K562 (cell line): ENCODE measurements at regions not wholly inside any gene's neighbourhood (a gene's known extent, or its start where the extent isn't known, plus 50 kb on each side); places are given as distances from the start of the nearest gene placed in this dataset.

Experiments
- ATAC-seq: fragments of 200-7000 bp; cut with Tn5 transposase; 3 replicates; pipeline ENCODE4 v1.9.1; 2020; ENCODE audit warnings: moderate library complexity
- BruUV-seq: library from RNA; stranded (reverse); fragments of 400-500 nt; replicated peaks from 2 replicates; lab custom pipeline; 2021; lab: Mats Ljungman, UMichigan
- CTCF ChIA-PET: fragments of 300-600 bp; formaldehyde crosslinking; extraction: SDS; loops from one replicate; lab custom pipeline; 2021; ENCODE audit warnings: low intra/inter-chr PET ratio; lab: Yijun Ruan, JAX
- POLR2A ChIA-PET: fragments of 300-600, 350-650 bp; sonication (Branson Sonifier 250); formaldehyde crosslinking; extraction: SDS; loops from one replicate; lab custom pipeline; 2021; ENCODE audit warnings: antibody characterized with exemption, inconsistent platforms; lab: Yijun Ruan, JAX
- DNase-seq, 4 experiments: peaks; one replicate each; pipeline versions ENCODE4 v3.0.0 to v3.0.0-alpha.2; 2011 to 2018; ENCODE audit warnings: low spot score in 3 of 4, mixed read lengths in 3 of 4; ENCODE audit errors: extremely low read depth in 1 of 4
- FAIRE-seq: peaks from 2 replicates; lab custom pipeline; 2011; peaks lifted over from hg19 to GRCh38; lab: Jason Lieb, UNC
- H2AFZ ChIP-seq: 2 replicates; pipeline ENCODE4 v1.6.0; 2011; ENCODE audit warnings: low read depth, low read length, control low read depth, inconsistent platforms
- H3K27ac ChIP-seq: fragments of 200-600 bp; 3 replicates; pipeline ENCODE4 v1.8.0; 2011; ENCODE audit warnings: low read depth, mild to moderate bottlenecking, control low read depth, inconsistent platforms, low read length, moderate library complexity, mixed read lengths; ENCODE audit errors: extremely low read depth
- H3K27me3 ChIP-seq, 2 experiments: fragments of 300-600 bp in 1 of 2; 2 replicates in 1 of 2; 3 replicates in 1 of 2; pipeline versions ENCODE4 v1.6.0 to v1.8.0; 2011; ENCODE audit warnings: inconsistent platforms in 2 of 2, low read length in 2 of 2, mild to moderate bottlenecking in 1 of 2, mixed read lengths in 1 of 2, moderate library complexity in 1 of 2; ENCODE audit not compliant: control insufficient read depth in 2 of 2, insufficient read depth in 2 of 2
- H3K36me3 ChIP-seq: fragments of 300-600 bp; 3 replicates; pipeline ENCODE4 v1.8.0; 2011; ENCODE audit warnings: mild to moderate bottlenecking, low read length, inconsistent platforms; ENCODE audit not compliant: control insufficient read depth, insufficient read depth
- H3K4me1 ChIP-seq, 2 experiments: fragments of 200-600 bp in 1 of 2; replicated peaks in 1 of 2; 2 replicates in 1 of 2; 3 replicates in 1 of 2; pipeline versions ENCODE4 v1.5.1 to v1.8.0; 2011; ENCODE audit warnings: inconsistent platforms in 2 of 2, low read length in 2 of 2, mild to moderate bottlenecking in 1 of 2, mixed read lengths in 1 of 2, moderate library complexity in 1 of 2; ENCODE audit not compliant: control insufficient read depth in 2 of 2, insufficient read depth in 2 of 2
- H3K4me2 ChIP-seq: 2 replicates; pipeline ENCODE4 v1.6.1; 2011; ENCODE audit warnings: low read length, control low read depth, inconsistent platforms, mixed read lengths; ENCODE audit not compliant: insufficient read depth
- H3K4me3 ChIP-seq: fragments of 200-600 bp; sonication (generic), shearing (Covaris generic); 2 replicates; pipeline ENCODE4 v1.5.1; 2016; ENCODE audit warnings: control low read depth, inconsistent platforms
- H3K79me2 ChIP-seq: fragments of 200-600 bp; 3 replicates; pipeline ENCODE4 v1.8.0; 2011; ENCODE audit warnings: low read length, inconsistent platforms; ENCODE audit not compliant: control insufficient read depth, insufficient read depth
- H3K9ac ChIP-seq, 2 experiments: 2 replicates each; pipeline versions ENCODE4 v1.6.0 to v1.6.1; 2011; ENCODE audit warnings: low read depth in 2 of 2, low read length in 2 of 2, control low read depth in 1 of 2, inconsistent platforms in 1 of 2, mild to moderate bottlenecking in 1 of 2, mixed read lengths in 1 of 2; ENCODE audit not compliant: insufficient read depth in 1 of 2
- H3K9me1 ChIP-seq: one replicate; pipeline ENCODE4 v1.6.0; 2011; ENCODE audit warnings: inconsistent platforms, mild to moderate bottlenecking, low read length, moderate library complexity; ENCODE audit not compliant: control insufficient read depth, insufficient read depth
- H3K9me3 ChIP-seq: replicated peaks from 2 replicates; pipeline ENCODE4 v1.5.1; 2011; ENCODE audit warnings: low read depth, low read length, inconsistent platforms; ENCODE audit not compliant: control insufficient read depth, insufficient read depth
- H4K20me1 ChIP-seq: replicated peaks from 2 replicates; pipeline ENCODE4 v1.6.1; 2011; ENCODE audit warnings: low read length, inconsistent platforms, mixed read lengths; ENCODE audit not compliant: control insufficient read depth, insufficient read depth
- ATF4 ChIP-seq: fragments of 450-650 bp; formaldehyde crosslinking; IDR thresholded peaks from 2 replicates; pipeline ENCODE4 v1.4.0; 2022; ENCODE audit warnings: mild to moderate bottlenecking, moderate library complexity
- BRF1 ChIP-seq: IDR thresholded peaks from 3 replicates; pipeline ENCODE4 v1.6.1; 2011; ENCODE audit warnings: borderline replicate concordance, mild to moderate bottlenecking; ENCODE audit not compliant: insufficient read length; ENCODE audit errors: extremely low read depth
- DEAF1 ChIP-seq: fragments of 450-650 bp; formaldehyde crosslinking; IDR thresholded peaks from 2 replicates; pipeline ENCODE4 v1.4.0; 2020; ENCODE audit warnings: mild to moderate bottlenecking, moderate library complexity
- JUNB ChIP-seq: fragments of 450-650 bp; formaldehyde crosslinking; conservative IDR thresholded peaks from 2 replicates; pipeline ENCODE4 v1.4.0; 2020; ENCODE audit warnings: mild to moderate bottlenecking
- NR2C1 ChIP-seq, 2 experiments: fragments of 450-650 bp; IDR thresholded peaks; 2 replicates each; pipeline ENCODE4 v1.6.1; 2017; ENCODE audit warnings: mild to moderate bottlenecking in 2 of 2, antibody characterized with exemption in 1 of 2, inconsistent platforms in 1 of 2, missing compliant biosample characterization in 1 of 2, missing genetic modification characterization in 1 of 2
- PTTG1 ChIP-seq: fragments of 450-650 bp; IDR thresholded peaks from 2 replicates; pipeline ENCODE4 v1.6.1; 2016; ENCODE audit warnings: low read depth, mild to moderate bottlenecking, missing genetic modification characterization, missing compliant biosample characterization
- REST ChIP-seq, 2 experiments: fragments of 450-650 bp; formaldehyde crosslinking in 1 of 2; IDR thresholded peaks; 2 replicates each; pipeline versions ENCODE4 v1.4.0 to v1.6.1; 2014 to 2020; ENCODE audit warnings: mild to moderate bottlenecking in 2 of 2, borderline replicate concordance in 1 of 2, low read depth in 1 of 2
- SRSF7 ChIP-seq: fragments of 200-400 bp; formaldehyde crosslinking; optimal IDR thresholded peaks from 2 replicates; pipeline ENCODE3; 2017; ENCODE audit warnings: mild to moderate bottlenecking, low read depth, low read length
- ZBTB7A ChIP-seq: IDR thresholded peaks from 2 replicates; pipeline ENCODE4 v1.6.1; 2011; ENCODE audit warnings: low read depth, mild to moderate bottlenecking, low read length, moderate library complexity, borderline replicate concordance; ENCODE audit not compliant: control insufficient read depth
- ZNF143 ChIP-seq: sonication (generic); formaldehyde crosslinking; IDR thresholded peaks from 2 replicates; pipeline ENCODE4 v1.9.0; 2022; ENCODE audit warnings: mild to moderate bottlenecking, missing genetic modification reagents
- WGBS: fragments of 100-300 bp; shearing (Covaris generic); methylation state at CpG from one replicate; pipeline ENCODE4 v1.1.6; 2016; ENCODE audit warnings: low coverage, mixed read lengths; ENCODE audit not compliant: insufficient coverage; ENCODE audit errors: missing lambda C conversion rate; 5-methylcytosine and 5-hydroxymethylcytosine counted together
- in situ Hi-C: fragments of 300-500 bp; cut with MboI; formaldehyde crosslinking; loops from 4 replicates; pipeline ENCODE4 v1.15.0; 2018; ENCODE audit warnings: inconsistent platforms, mixed read lengths
- intact Hi-C: fragments of 100-400 bp; cut with micrococcal nuclease; formaldehyde crosslinking; loops from 2 replicates; pipeline ENCODE4 v1.14.2; 2022

GRCh38 chr15:31503256-31503655, 176.6 kb downstream of the KLF13 start:
- no peak overlapping the region for H3K9ac ChIP-seq
- H3K4me3 ChIP-seq, result no peak overlapping the region
- no peak for FAIRE-seq
- intact Hi-C loops, result no loop called here
- H4K20me1 ChIP-seq, result no peaks in the 10 kb centered on the region
- H3K9me3 ChIP-seq, result no peaks in the 10 kb centered on the region
- DNase-seq, result no peak
- in situ Hi-C loops, result no loop called here
- CTCF ChIA-PET, result no interaction called here
- BruUV-seq, result no TSS peak
- H3K27me3 ChIP-seq, result peaks cover 0 to 28% of the 10 kb centered on the region in 2 experiments; a peak in 1 of 5 replicates
- H3K4me1 ChIP-seq, result no peaks in the 10 kb centered on the region
- POLR2A ChIA-PET, result no interaction called here
- no peak for ATAC-seq
- no peak overlapping the region for H3K4me2 ChIP-seq
- H3K9me1 ChIP-seq, result no peaks in the 10 kb centered on the region
- no peaks in the 10 kb centered on the region for H3K79me2 ChIP-seq
- H3K36me3 ChIP-seq, result no peaks in the 10 kb centered on the region
- H3K27ac ChIP-seq, result no peak overlapping the region
- 0% methylated on average over 6 of the region's 6 CpGs for WGBS
- no peak overlapping the region for H2AFZ ChIP-seq
- no peak for TF ChIP-seq JUNB (CRISPR knock-in tag)
- no peak for TF ChIP-seq BRF1
- TF ChIP-seq ZBTB7A, result no peak
- TF ChIP-seq SRSF7, result no peak
- TF ChIP-seq ATF4, result no peak
- no peak for TF ChIP-seq ZNF143 (CRISPR knock-in tag)
- no peak for TF ChIP-seq NR2C1 (IDR thresholded peaks at IDR 0.05)
- TF ChIP-seq NR2C1 (tag; IDR thresholded peaks at IDR 0.05), result no peak
- TF ChIP-seq REST (IDR thresholded peaks at IDR 0.05; ENCODE audit: borderline replicate concordance), result no peak
- TF ChIP-seq REST (CRISPR knock-in tag; IDR thresholded peaks at IDR 0.05; ENCODE audit: low read depth), result no peak
- no peak for TF ChIP-seq DEAF1 (CRISPR knock-in tag)
- no peak for TF ChIP-seq PTTG1 (tag)
